ENCODE measurements at regions not wholly inside any gene's neighbourhood (a gene's known extent, or its start where the extent isn't known, plus 50 kb on each side); places are given as distances from the start of the nearest gene placed in this dataset.

GRCh38 chr18:78125206-78125896 is 854.3 kb upstream of the SALL3 start:
- no peak for TF ChIP-seq POLR2A (IDR thresholded peaks at IDR 0.05; ENCODE audit: low read length)
- no peak for TF ChIP-seq GATA1 (IDR thresholded peaks at IDR 0.05; ENCODE audit: low read depth, low read length)

Measured in erythroblast (primary cell).